IMR-90 (cell line): ENCODE measurements at regions not wholly inside any gene's neighbourhood (a gene's known extent, or its start where the extent isn't known, plus 50 kb on each side); places are given as distances from the start of the nearest gene placed in this dataset.

Experiments
- ATAC-seq: fragments of 200-7000 bp; cut with Tn5 transposase; 2 replicates; pipeline ENCODE4 v1.9.1; 2020; ENCODE audit warnings: low read depth, mild to moderate bottlenecking, moderate library complexity
- BruUV-seq: library from RNA; stranded (reverse); fragments of 400-500 nt; replicated peaks from 2 replicates; lab custom pipeline; 2021; lab: Mats Ljungman, UMichigan
- CTCF ChIA-PET: fragments of 300-600 bp; formaldehyde crosslinking; extraction: SDS; loops from one replicate; lab custom pipeline; 2021; ENCODE audit warnings: antibody characterized with exemption; lab: Yijun Ruan, JAX
- POLR2A ChIA-PET: fragments of 300-600 bp; sonication (Branson Sonifier 250); formaldehyde crosslinking; loops from one replicate; lab custom pipeline; 2022; ENCODE audit warnings: antibody characterized with exemption; ENCODE audit not compliant: unreplicated experiment; lab: Charles Lee
- DNase-seq: peaks from one replicate; pipeline ENCODE4 v3.0.0; 2013
- H2AFZ ChIP-seq: replicated peaks from 2 replicates; pipeline ENCODE3; 2013; ENCODE audit warnings: low read length, mild to moderate bottlenecking; ENCODE audit not compliant: poor library complexity
- H2AK5ac ChIP-seq: 2 replicates; pipeline ENCODE4 v1.6.1; 2013; ENCODE audit warnings: low read depth, low read length, inconsistent platforms
- H2AK9ac ChIP-seq: replicated peaks from 2 replicates; pipeline ENCODE3; 2013; ENCODE audit warnings: mild to moderate bottlenecking, low read depth, low read length, moderate library complexity; ENCODE audit not compliant: poor library complexity
- H2BK120ac ChIP-seq: 2 replicates; pipeline ENCODE4 v1.6.1; 2013; ENCODE audit warnings: low read depth, low read length, inconsistent platforms
- H2BK15ac ChIP-seq: 3 replicates; pipeline ENCODE4 v1.6.1; 2013; ENCODE audit warnings: low read depth, low read length, inconsistent platforms
- H2BK20ac ChIP-seq: 2 replicates; pipeline ENCODE4 v1.6.1; 2013; ENCODE audit warnings: low read depth, mild to moderate bottlenecking, inconsistent platforms, low read length, moderate library complexity
- H2BK5ac ChIP-seq: 2 replicates; pipeline ENCODE4 v1.6.1; 2013; ENCODE audit warnings: mild to moderate bottlenecking, low read depth, low read length, inconsistent platforms; ENCODE audit not compliant: poor library complexity, severe bottlenecking
- H3K14ac ChIP-seq: replicated peaks from 2 replicates; pipeline ENCODE4 v1.6.1; 2013; ENCODE audit warnings: low read depth, low read length, inconsistent platforms
- H3K18ac ChIP-seq: 2 replicates; pipeline ENCODE4 v1.6.1; 2013; ENCODE audit warnings: low read depth, low read length, control low read depth
- H3K23ac ChIP-seq: 2 replicates; pipeline ENCODE4 v1.6.1; 2013; ENCODE audit warnings: low read depth, low read length, inconsistent platforms
- H3K27ac ChIP-seq: 2 replicates; pipeline ENCODE4 v1.5.1; 2013; ENCODE audit warnings: mild to moderate bottlenecking, control low read depth, low read length; ENCODE audit not compliant: insufficient read depth
- H3K27me3 ChIP-seq: 2 replicates; pipeline ENCODE4 v1.6.1; 2013; ENCODE audit warnings: low read length; ENCODE audit not compliant: control insufficient read depth, insufficient read depth
- H3K36me3 ChIP-seq: 2 replicates; pipeline ENCODE4 v1.6.1; 2013; ENCODE audit warnings: low read length, mixed read lengths; ENCODE audit not compliant: control insufficient read depth, insufficient read depth
- H3K4ac ChIP-seq: 2 replicates; pipeline ENCODE4 v1.6.1; 2013; ENCODE audit warnings: low read depth, low read length, inconsistent platforms
- H3K4me1 ChIP-seq: 2 replicates; pipeline ENCODE4 v1.6.1; 2013; ENCODE audit warnings: low read length, mixed read lengths; ENCODE audit not compliant: control insufficient read depth, insufficient read depth
- H3K4me2 ChIP-seq: 2 replicates; pipeline ENCODE4 v1.6.1; 2013; ENCODE audit warnings: low read depth, mild to moderate bottlenecking, control low read depth, low read length, moderate library complexity
- H3K4me3 ChIP-seq: 2 replicates; pipeline ENCODE4 v1.5.1; 2013; ENCODE audit warnings: low read depth, mild to moderate bottlenecking, control low read depth, low read length, moderate library complexity; ENCODE audit not compliant: insufficient read depth
- H3K56ac ChIP-seq: 2 replicates; pipeline ENCODE4 v1.6.1; 2013; ENCODE audit warnings: low read length, inconsistent platforms; ENCODE audit not compliant: insufficient read depth; ENCODE audit errors: extremely low read depth
- H3K79me1 ChIP-seq, 2 experiments: 2 replicates each; pipeline ENCODE4 v1.6.1; 2013; ENCODE audit warnings: low read length in 2 of 2, inconsistent platforms in 1 of 2, low read depth in 1 of 2
- H3K9ac ChIP-seq: 2 replicates; pipeline ENCODE4 v1.6.1; 2013; ENCODE audit warnings: low read depth, low read length, control low read depth
- H3K9me1 ChIP-seq: 2 replicates; pipeline ENCODE4 v1.6.1; 2013; ENCODE audit warnings: low read length, inconsistent platforms; ENCODE audit not compliant: insufficient read depth
- H3K9me3 ChIP-seq: 2 replicates; pipeline ENCODE4 v1.6.1; 2013; ENCODE audit warnings: low read length; ENCODE audit not compliant: control insufficient read depth, insufficient read depth
- H4K20me1 ChIP-seq: 2 replicates; pipeline ENCODE4 v1.6.1; 2013; ENCODE audit warnings: low read length, inconsistent platforms; ENCODE audit not compliant: insufficient read depth
- H4K5ac ChIP-seq: 2 replicates; pipeline ENCODE4 v1.6.1; 2013; ENCODE audit warnings: mild to moderate bottlenecking, low read depth, low read length, control low read depth
- H4K8ac ChIP-seq, 2 experiments: 2 replicates each; pipeline ENCODE4 v1.6.1; 2013; ENCODE audit warnings: low read depth in 2 of 2, low read length in 2 of 2, control low read depth in 1 of 2, inconsistent platforms in 1 of 2
- H4K91ac ChIP-seq: 2 replicates; pipeline ENCODE4 v1.6.1; 2013; ENCODE audit warnings: low read depth, low read length, inconsistent platforms; ENCODE audit not compliant: insufficient read depth
- BHLHE40 ChIP-seq: fragments of 150-350 bp; IDR thresholded peaks from 2 replicates; pipeline ENCODE4 v1.6.1; 2016; ENCODE audit warnings: mild to moderate bottlenecking, low read depth, low read length
- CEBPB ChIP-seq: IDR thresholded peaks from 2 replicates; pipeline ENCODE4 v1.6.1; 2012; ENCODE audit warnings: low read depth, low read length, improper control_type of control experiment
- CHD1 ChIP-seq: IDR thresholded peaks from 2 replicates; pipeline ENCODE4 v1.6.1; 2012; ENCODE audit warnings: low read depth, low read length, improper control_type of control experiment
- ELK1 ChIP-seq: fragments of 150-350 bp; IDR thresholded peaks from 2 replicates; pipeline ENCODE4 v1.6.1; 2016; ENCODE audit warnings: low read depth, mild to moderate bottlenecking, low read length, moderate library complexity, borderline replicate concordance
- FOS ChIP-seq: fragments of 150-350 bp; IDR thresholded peaks from 2 replicates; pipeline ENCODE4 v1.6.1; 2016; ENCODE audit warnings: low read depth, low read length
- MAFK ChIP-seq: IDR thresholded peaks from 2 replicates; pipeline ENCODE4 v1.6.1; 2012; ENCODE audit warnings: low read depth, low read length, improper control_type of control experiment
- MAZ ChIP-seq: IDR thresholded peaks from 2 replicates; pipeline ENCODE4 v1.6.1; 2012; ENCODE audit warnings: low read depth, mild to moderate bottlenecking, low read length, improper control_type of control experiment, moderate library complexity, borderline replicate concordance
- MXI1 ChIP-seq: IDR thresholded peaks from 2 replicates; pipeline ENCODE4 v1.6.1; 2012; ENCODE audit warnings: low read depth, mild to moderate bottlenecking, low read length, moderate library complexity, borderline replicate concordance
- NFE2L2 ChIP-seq: fragments of 150-350 bp; IDR thresholded peaks from 2 replicates; pipeline ENCODE4 v1.6.1; 2016; ENCODE audit warnings: low read depth, mild to moderate bottlenecking, low read length
- POLR2A ChIP-seq: IDR thresholded peaks from 2 replicates; pipeline ENCODE4 v1.6.1; 2012; ENCODE audit warnings: mild to moderate bottlenecking, low read depth, low read length
- RAD21 ChIP-seq: IDR thresholded peaks from 2 replicates; pipeline ENCODE4 v1.6.1; 2012; ENCODE audit warnings: low read length, improper control_type of control experiment
- RCOR1 ChIP-seq: IDR thresholded peaks from 2 replicates; pipeline ENCODE4 v1.6.1; 2012; ENCODE audit warnings: mild to moderate bottlenecking, low read length, improper control_type of control experiment; ENCODE audit not compliant: insufficient replicate concordance
- RFX5 ChIP-seq: IDR thresholded peaks from 2 replicates; pipeline ENCODE4 v1.8.0; 2012; ENCODE audit warnings: low read depth, mild to moderate bottlenecking, low read length, moderate library complexity
- SMC3 ChIP-seq: fragments of 150-350 bp; IDR thresholded peaks from 2 replicates; pipeline ENCODE4 v1.6.1; 2016; ENCODE audit warnings: low read depth, mild to moderate bottlenecking, antibody characterized with exemption, low read length, moderate library complexity
- WGBS, 2 experiments: methylation state at CpG; one replicate each; pipeline versions ENCODE4 v1.1.5 to v1.1.7; 2013; ENCODE audit warnings: missing lambda C conversion rate in 2 of 2; ENCODE audit not compliant: insufficient read length in 1 of 2; ENCODE audit errors: extremely low coverage in 2 of 2; 5-methylcytosine and 5-hydroxymethylcytosine counted together
- dilution Hi-C: fragments of 300-500 bp; cut with HindIII; formaldehyde crosslinking; loops from one replicate; pipeline ENCODE4 v1.14.3; 2018; ENCODE audit warnings: low sequenced_read_pairs; ENCODE audit not compliant: unreplicated experiment
- in situ Hi-C: fragments of 300-500 bp; cut with MboI; formaldehyde crosslinking; loops from 3 replicates; pipeline ENCODE4 v1.14.3; 2019; ENCODE audit warnings: low sequenced_read_pairs, inconsistent platforms, mixed read lengths
- intact Hi-C: fragments of 100-400 bp; cut with micrococcal nuclease; formaldehyde crosslinking; loops from 2 replicates; pipeline ENCODE4 v1.10.0; 2022
- TF ChIP-seq, protein P1 (sequence below): conservative IDR thresholded peaks from 2 replicates; pipeline ENCODE4 v1.5.1; 2012; ENCODE audit warnings: mild to moderate bottlenecking, low read depth, low read length, improper control_type of control experiment
- TF ChIP-seq, protein P2 (sequence below): fragments of 150-350 bp; IDR thresholded peaks from 2 replicates; pipeline ENCODE4 v1.6.1; 2017; ENCODE audit warnings: mild to moderate bottlenecking, antibody characterized with exemption, low read length, low read depth

GRCh38 chr5:61806491-61807020, 474.5 kb downstream of the ZSWIM6 start:
- dilution Hi-C loops: no loop called here
- H3K9me3 ChIP-seq: no peaks in the 10 kb centered on the region
- no peak overlapping the region for H4K91ac ChIP-seq
- whole genome bisulfite sequencing, 2 experiments: 33% methylated on average over 2 of the region's 3 CpGs; no CpG with 5 or more reads in 1 of the 2 experiments
- no peak overlapping the region for H3K23ac ChIP-seq
- H2BK15ac ChIP-seq: no peak overlapping the region
- H3K56ac ChIP-seq: no peak overlapping the region
- peaks cover 3% of the 10 kb centered on the region for H3K27me3 ChIP-seq
- H3K79me1 ChIP-seq: no peaks in the 10 kb centered on the region
- H3K4me1 ChIP-seq: no peaks in the 10 kb centered on the region
- intact Hi-C loops: no loop called here
- H3K9ac ChIP-seq: no peak overlapping the region
- no peak overlapping the region for H3K27ac ChIP-seq
- H3K4ac ChIP-seq: no peak overlapping the region
- H4K8ac ChIP-seq: no peak overlapping the region
- TF ChIP-seq ELK1: no peak
- no peak for TF ChIP-seq RCOR1
- no peak for TF ChIP-seq RFX5
- TF ChIP-seq NFE2L2: no peak
- no peak for TF ChIP-seq POLR2A
- no peak for TF ChIP-seq MXI1
- TF ChIP-seq, protein P1, sequence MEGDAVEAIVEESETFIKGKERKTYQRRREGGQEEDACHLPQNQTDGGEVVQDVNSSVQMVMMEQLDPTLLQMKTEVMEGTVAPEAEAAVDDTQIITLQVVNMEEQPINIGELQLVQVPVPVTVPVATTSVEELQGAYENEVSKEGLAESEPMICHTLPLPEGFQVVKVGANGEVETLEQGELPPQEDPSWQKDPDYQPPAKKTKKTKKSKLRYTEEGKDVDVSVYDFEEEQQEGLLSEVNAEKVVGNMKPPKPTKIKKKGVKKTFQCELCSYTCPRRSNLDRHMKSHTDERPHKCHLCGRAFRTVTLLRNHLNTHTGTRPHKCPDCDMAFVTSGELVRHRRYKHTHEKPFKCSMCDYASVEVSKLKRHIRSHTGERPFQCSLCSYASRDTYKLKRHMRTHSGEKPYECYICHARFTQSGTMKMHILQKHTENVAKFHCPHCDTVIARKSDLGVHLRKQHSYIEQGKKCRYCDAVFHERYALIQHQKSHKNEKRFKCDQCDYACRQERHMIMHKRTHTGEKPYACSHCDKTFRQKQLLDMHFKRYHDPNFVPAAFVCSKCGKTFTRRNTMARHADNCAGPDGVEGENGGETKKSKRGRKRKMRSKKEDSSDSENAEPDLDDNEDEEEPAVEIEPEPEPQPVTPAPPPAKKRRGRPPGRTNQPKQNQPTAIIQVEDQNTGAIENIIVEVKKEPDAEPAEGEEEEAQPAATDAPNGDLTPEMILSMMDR: no peak
- no peak for TF ChIP-seq CHD1
- no peak for TF ChIP-seq CEBPB
- no peak for TF ChIP-seq SMC3
- no peak for TF ChIP-seq RAD21
- TF ChIP-seq MAZ: no peak
- TF ChIP-seq FOS: no peak
- TF ChIP-seq MAFK: no peak
- TF ChIP-seq, protein P2, sequence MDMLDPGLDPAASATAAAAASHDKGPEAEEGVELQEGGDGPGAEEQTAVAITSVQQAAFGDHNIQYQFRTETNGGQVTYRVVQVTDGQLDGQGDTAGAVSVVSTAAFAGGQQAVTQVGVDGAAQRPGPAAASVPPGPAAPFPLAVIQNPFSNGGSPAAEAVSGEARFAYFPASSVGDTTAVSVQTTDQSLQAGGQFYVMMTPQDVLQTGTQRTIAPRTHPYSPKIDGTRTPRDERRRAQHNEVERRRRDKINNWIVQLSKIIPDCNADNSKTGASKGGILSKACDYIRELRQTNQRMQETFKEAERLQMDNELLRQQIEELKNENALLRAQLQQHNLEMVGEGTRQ: no peak
- no peak for TF ChIP-seq BHLHE40
- no peak overlapping the region for H3K4me2 ChIP-seq
- no peak overlapping the region for H2BK120ac ChIP-seq
- no peak for ATAC-seq
- H3K36me3 ChIP-seq: no peaks in the 10 kb centered on the region
- H3K18ac ChIP-seq: no peak overlapping the region
- H2AK5ac ChIP-seq: no peak overlapping the region
- no TSS peak for BruUV-seq
- ChIA-PET CTCF (interaction anchor here (1.0 kb wide), 1 partner anchor 11 kb away, joined by 3 read pairs; no protein-coding TSS in a partner anchor), POLR2A (no interaction called here)
- no peak for DNase-seq
- no peak overlapping the region for H4K5ac ChIP-seq
- H4K20me1 ChIP-seq: no peaks in the 10 kb centered on the region
- no peak overlapping the region for H3K4me3 ChIP-seq
- H2BK5ac ChIP-seq: no peak overlapping the region
- no peak overlapping the region for H2BK20ac ChIP-seq
- in situ Hi-C loops: loop anchor here (25.0 kb wide), 1 partner anchor 469 kb away; the partner anchor contains the start of gene ZSWIM6
- no peaks in the 10 kb centered on the region; the same call in 1 of the 2 replicates for H3K9me1 ChIP-seq
- no peak overlapping the region for H3K14ac ChIP-seq
- H2AK9ac ChIP-seq: no peak overlapping the region
- no peak overlapping the region for H2AFZ ChIP-seq
